H1 (cell line): ENCODE measurements at regions not wholly inside any gene's neighbourhood (a gene's known extent, or its start where the extent isn't known, plus 50 kb on each side); places are given as distances from the start of the nearest gene placed in this dataset.

Source experiments
- CTCF ChIA-PET: fragments of 300-600 bp; sonication (Branson Sonifier 250); formaldehyde crosslinking; loops from one replicate; lab custom pipeline; 2021; ENCODE audit not compliant: partially characterized antibody; lab: Charles Lee
- POLR2A ChIA-PET: fragments of 300-600 bp; sonication (Branson Sonifier 250); formaldehyde crosslinking; loops from one replicate; lab custom pipeline; 2021; ENCODE audit warnings: inconsistent platforms; ENCODE audit not compliant: partially characterized antibody; lab: Charles Lee
- DNase-seq, 2 experiments: peaks; one replicate each; pipeline versions ENCODE4 v3.0.0 to v3.0.0-alpha.2; 2010 to 2022; ENCODE audit warnings: low spot score in 2 of 2, low read depth in 1 of 2, mixed read lengths in 1 of 2
- FAIRE-seq: peaks from 2 replicates; lab custom pipeline; 2011; peaks lifted over from hg19 to GRCh38; lab: Jason Lieb, UNC
- H2AFZ ChIP-seq: 2 replicates; pipeline ENCODE4 v1.8.1; 2012; ENCODE audit warnings: low read length, inconsistent platforms
- H2AK5ac ChIP-seq: 2 replicates; pipeline ENCODE4 v1.6.1; 2013; ENCODE audit warnings: low read depth, low read length
- H2BK120ac ChIP-seq: replicated peaks from 2 replicates; pipeline ENCODE3; 2013; ENCODE audit warnings: low read depth, low read length, inconsistent platforms
- H2BK12ac ChIP-seq: 2 replicates; pipeline ENCODE4 v1.6.1; 2013; ENCODE audit warnings: low read depth, low read length
- H2BK15ac ChIP-seq: 2 replicates; pipeline ENCODE4 v1.6.1; 2013; ENCODE audit warnings: low read length
- H2BK20ac ChIP-seq: 2 replicates; pipeline ENCODE4 v1.6.1; 2013; ENCODE audit warnings: low read length
- H2BK5ac ChIP-seq: 2 replicates; pipeline ENCODE4 v1.6.1; 2013; ENCODE audit warnings: low read depth, low read length
- H3K14ac ChIP-seq: 2 replicates; pipeline ENCODE4 v1.6.1; 2013; ENCODE audit warnings: inconsistent platforms; ENCODE audit not compliant: insufficient read length
- H3K18ac ChIP-seq: 2 replicates; pipeline ENCODE4 v1.6.1; 2013; ENCODE audit warnings: low read length; ENCODE audit errors: extremely low read depth
- H3K23ac ChIP-seq: 2 replicates; pipeline ENCODE4 v1.6.1; 2013; ENCODE audit warnings: inconsistent platforms; ENCODE audit not compliant: insufficient read length
- H3K23me2 ChIP-seq: 2 replicates; pipeline ENCODE4 v1.6.1; 2013; ENCODE audit warnings: low read depth, low read length
- H3K27ac ChIP-seq: 2 replicates; pipeline ENCODE4 v1.6.1; 2011; ENCODE audit warnings: low read depth, low read length, inconsistent platforms
- H3K27me3 ChIP-seq, 4 experiments: replicated peaks in 1 of 4; 1 replicate in 1 of 4; 2 replicates in 3 of 4; pipeline versions ENCODE4 v1.6.1 to v1.8.1; 2011 to 2013; ENCODE audit warnings: low read length in 3 of 4, mild to moderate bottlenecking in 3 of 4, inconsistent platforms in 2 of 4, mixed read lengths in 2 of 4, moderate library complexity in 1 of 4; ENCODE audit not compliant: control insufficient read depth in 3 of 4, insufficient read depth in 3 of 4; ENCODE audit errors: extremely low read depth in 1 of 4
- H3K36me3 ChIP-seq, 4 experiments: 2 replicates each; pipeline versions ENCODE4 v1.6.1 to v1.8.1; 2011 to 2013; ENCODE audit warnings: mild to moderate bottlenecking in 4 of 4, low read length in 3 of 4, moderate library complexity in 2 of 4, control low read depth in 1 of 4, inconsistent platforms in 1 of 4; ENCODE audit not compliant: insufficient read depth in 4 of 4, control insufficient read depth in 2 of 4
- H3K4ac ChIP-seq: replicated peaks from 2 replicates; pipeline ENCODE3; 2013; ENCODE audit warnings: low read length, low read depth, mixed read lengths, inconsistent platforms; ENCODE audit not compliant: insufficient read length
- H3K4me1 ChIP-seq, 4 experiments: replicated peaks in 1 of 4; 1 replicate in 1 of 4; 2 replicates in 3 of 4; pipeline versions ENCODE4 v1.6.1 to v1.8.1; 2011 to 2013; ENCODE audit warnings: low read length in 3 of 4, inconsistent platforms in 2 of 4, mixed read lengths in 1 of 4; ENCODE audit not compliant: insufficient read depth in 4 of 4, control insufficient read depth in 3 of 4
- H3K4me2 ChIP-seq, 2 experiments: 2 replicates each; pipeline versions ENCODE4 v1.6.1 to v1.8.1; 2011 to 2013; ENCODE audit warnings: low read depth in 2 of 2, low read length in 2 of 2, control low read depth in 1 of 2, inconsistent platforms in 1 of 2, mild to moderate bottlenecking in 1 of 2; ENCODE audit not compliant: insufficient read depth in 1 of 2
- H3K4me3 ChIP-seq, 4 experiments: fragments of 200-600, 300-600 bp in 1 of 4; sonication (generic), shearing (Covaris generic), sonication (Bioruptor Twin) in 1 of 4; 2 replicates each; pipeline versions ENCODE4 v1.5.1 to v1.8.1; 2011 to 2016; ENCODE audit warnings: low read length in 4 of 4, low read depth in 3 of 4, control low read depth in 2 of 4, inconsistent platforms in 2 of 4, mild to moderate bottlenecking in 2 of 4, mixed read lengths in 1 of 4, moderate library complexity in 1 of 4; ENCODE audit not compliant: insufficient read depth in 2 of 4; ENCODE audit errors: extremely low read depth in 1 of 4
- H3K56ac ChIP-seq: replicated peaks from 2 replicates; pipeline ENCODE3; 2013; ENCODE audit warnings: low read depth, mild to moderate bottlenecking, mixed read lengths, low read length, inconsistent platforms; ENCODE audit not compliant: insufficient read length
- H3K79me1 ChIP-seq: 2 replicates; pipeline ENCODE4 v1.6.1; 2013; ENCODE audit warnings: low read depth, low read length, control low read depth
- H3K79me2 ChIP-seq, 2 experiments: 2 replicates each; pipeline versions ENCODE4 v1.6.1 to v1.8.1; 2012 to 2013; ENCODE audit warnings: low read length in 2 of 2, mild to moderate bottlenecking in 2 of 2, inconsistent platforms in 1 of 2; ENCODE audit not compliant: insufficient read depth in 2 of 2, control insufficient read depth in 1 of 2
- H3K9ac ChIP-seq, 4 experiments: replicated peaks in 1 of 4; 1 replicate in 1 of 4; 2 replicates in 3 of 4; pipeline versions ENCODE4 v1.6.1 to v1.8.1; 2011 to 2013; ENCODE audit warnings: low read depth in 3 of 4, low read length in 3 of 4, control low read depth in 2 of 4, mild to moderate bottlenecking in 2 of 4, moderate library complexity in 2 of 4, inconsistent platforms in 1 of 4; ENCODE audit errors: extremely low read depth in 1 of 4
- H3K9me3 ChIP-seq, 2 experiments: 2 replicates each; pipeline versions ENCODE4 v1.6.1 to v1.8.1; 2012 to 2013; ENCODE audit warnings: mild to moderate bottlenecking in 2 of 2, moderate library complexity in 2 of 2, control low read depth in 1 of 2, inconsistent platforms in 1 of 2, low read depth in 1 of 2, low read length in 1 of 2, mixed read lengths in 1 of 2; ENCODE audit not compliant: insufficient read depth in 2 of 2
- H4K20me1 ChIP-seq, 2 experiments: replicated peaks in 1 of 2; 2 replicates each; pipeline versions ENCODE3 to v1.8.1; 2011 to 2013; ENCODE audit warnings: inconsistent platforms in 2 of 2, low read length in 2 of 2, mild to moderate bottlenecking in 1 of 2; ENCODE audit not compliant: insufficient read depth in 2 of 2, control insufficient read depth in 1 of 2
- H4K5ac ChIP-seq: 2 replicates; pipeline ENCODE4 v1.6.1; 2013; ENCODE audit warnings: low read length, low read depth, mixed read lengths, inconsistent platforms; ENCODE audit not compliant: insufficient read length
- H4K8ac ChIP-seq: 2 replicates; pipeline ENCODE4 v1.8.0; 2013; ENCODE audit warnings: mild to moderate bottlenecking, moderate library complexity, low read length, inconsistent platforms; ENCODE audit not compliant: insufficient read depth; ENCODE audit errors: extremely low read depth
- H4K91ac ChIP-seq: replicated peaks from 2 replicates; pipeline ENCODE3; 2013; ENCODE audit warnings: low read length, mixed read lengths, inconsistent platforms; ENCODE audit not compliant: insufficient read length
- BRCA1 ChIP-seq: IDR thresholded peaks from 2 replicates; pipeline ENCODE4 v1.6.1; 2012; ENCODE audit warnings: low read depth, low read length, improper control_type of control experiment
- CTCF ChIP-seq, 3 experiments: IDR thresholded peaks; 1 replicate in 2 of 3; 2 replicates in 1 of 3; pipeline versions ENCODE4 v1.5.1 to v1.6.1; 2011; ENCODE audit warnings: low read length in 3 of 3, mild to moderate bottlenecking in 3 of 3, inconsistent platforms in 2 of 3, low read depth in 1 of 3, moderate library complexity in 1 of 3; ENCODE audit not compliant: insufficient read depth in 1 of 3; ENCODE audit errors: control extremely low read depth in 1 of 3
- EZH2 ChIP-seq: fragments of 200-600 bp; sonication (generic); IDR thresholded peaks from 2 replicates; pipeline ENCODE4 v1.7.1; 2012; ENCODE audit warnings: low read depth, mild to moderate bottlenecking, moderate library complexity, low read length, inconsistent platforms; ENCODE audit not compliant: severe bottlenecking
- FOSL1 ChIP-seq: IDR thresholded peaks from 2 replicates; pipeline ENCODE4 v1.6.1; 2011; ENCODE audit warnings: mild to moderate bottlenecking, low read depth, low read length, moderate library complexity; ENCODE audit not compliant: insufficient read depth
- KDM4A ChIP-seq: IDR thresholded peaks from one replicate; pipeline ENCODE4 v1.7.1; 2012; ENCODE audit warnings: low read depth, mild to moderate bottlenecking, moderate library complexity, low read length, inconsistent platforms; ENCODE audit not compliant: severe bottlenecking
- MAX ChIP-seq: IDR thresholded peaks from 2 replicates; pipeline ENCODE4 v1.6.1; 2012; ENCODE audit warnings: inconsistent platforms
- RFX5 ChIP-seq: IDR thresholded peaks from 2 replicates; pipeline ENCODE4 v1.6.1; 2011; ENCODE audit warnings: low read depth, low read length, improper control_type of control experiment, borderline replicate concordance
- SUZ12 ChIP-seq: fragments of 200-600 bp; sonication (generic); IDR thresholded peaks from 2 replicates; pipeline ENCODE4 v1.6.1; 2012; ENCODE audit warnings: mild to moderate bottlenecking, inconsistent platforms, low read length, moderate library complexity, mixed read lengths
- TEAD4 ChIP-seq: IDR thresholded peaks from 2 replicates; pipeline ENCODE4 v1.6.1; 2012; ENCODE audit warnings: low read depth, low read length, inconsistent platforms, mixed read lengths
- WGBS, 2 experiments: shearing (Covaris generic) in 1 of 2; methylation state at CpG; one replicate each; pipeline versions ENCODE4 v1.1.6 to v1.1.7; 2013 to 2015; ENCODE audit warnings: low lambda C conversion rate in 2 of 2, mixed read lengths in 2 of 2, inconsistent platforms in 1 of 2, low coverage in 1 of 2, missing lambda C conversion rate in 1 of 2; ENCODE audit not compliant: insufficient replicate concordance in 2 of 2, insufficient coverage in 1 of 2, insufficient read length in 1 of 2; ENCODE audit errors: extremely low coverage in 1 of 2, missing lambda C conversion rate in 1 of 2; 5-methylcytosine and 5-hydroxymethylcytosine counted together

- H2BK120ac ChIP-seq = no peak overlapping the region
- no peaks in the 10 kb centered on the region for H3K79me2 ChIP-seq
- H3K27me3 ChIP-seq = peaks cover 0 to 4% (median under 1%) of the 10 kb centered on the region in 4 experiments; a peak in 2 of 7 replicates
- H2BK15ac ChIP-seq = no peak overlapping the region
- no peak overlapping the region for H3K4me3 ChIP-seq
- no peaks in the 10 kb centered on the region for H3K4me1 ChIP-seq
- H3K4ac ChIP-seq = no peak overlapping the region
- WGBS, 2 experiments = 86% methylated on average over 6 of the region's 8 CpGs; no CpG with 5 or more reads in 1 of the 2 experiments
- no peak overlapping the region for H3K4me2 ChIP-seq
- H3K56ac ChIP-seq = no peak overlapping the region
- ChIA-PET CTCF (interaction anchor here (0.6 to 2.9 kb wide), 46 partner anchors 9 to 1409 kb away, joined by 3 to 91 read pairs (median 4); no protein-coding TSS in a partner anchor), POLR2A (interaction anchor here (1.2 kb wide), 1 partner anchor 24 kb away, joined by 4 read pairs; no protein-coding TSS in a partner anchor)
- H3K36me3 ChIP-seq = no peaks in the 10 kb centered on the region
- TF ChIP-seq KDM4A = no peak
- TF ChIP-seq RFX5 = no peak
- TF ChIP-seq MAX = no peak
- no peak for TF ChIP-seq EZH2
- no peak for TF ChIP-seq BRCA1
- TF ChIP-seq FOSL1 = no peak
- no peak for TF ChIP-seq TEAD4
- TF ChIP-seq SUZ12 = no peak
- no peak for TF ChIP-seq CTCF (IDR thresholded peaks at IDR 0.05; ENCODE audit: control extremely low read depth in 1 of 3, insufficient read depth in 1 of 3, low read depth in 1 of 3, low read length in 3 of 3)
- no peak overlapping the region for H2BK20ac ChIP-seq
- no peak overlapping the region for H3K23ac ChIP-seq
- no peaks in the 10 kb centered on the region for H4K20me1 ChIP-seq
- H4K8ac ChIP-seq = no peak overlapping the region
- H3K18ac ChIP-seq = no peak overlapping the region
- H2BK12ac ChIP-seq = no peak overlapping the region
- no peak overlapping the region for H3K9ac ChIP-seq
- H3K9me3 ChIP-seq = no peaks in the 10 kb centered on the region
- H3K79me1 ChIP-seq = no peaks in the 10 kb centered on the region
- H4K5ac ChIP-seq = no peak overlapping the region
- peaks cover 14% of the 10 kb centered on the region; the same call in 1 of the 2 replicates for H3K23me2 ChIP-seq
- no peak for DNase-seq
- H2AFZ ChIP-seq = no peak overlapping the region
- H4K91ac ChIP-seq = no peak overlapping the region
- H3K27ac ChIP-seq = no peak overlapping the region
- FAIRE-seq = no peak
- H2AK5ac ChIP-seq = no peak overlapping the region
- no peak overlapping the region for H2BK5ac ChIP-seq
- H3K14ac ChIP-seq = no peak overlapping the region
Measured at GRCh38 chr1:181425566-181425965, 57.8 kb upstream of the CACNA1E start.
